GM23248 (cell line): ENCODE measurements at regions not wholly inside any gene's neighbourhood (a gene's known extent, or its start where the extent isn't known, plus 50 kb on each side); places are given as distances from the start of the nearest gene placed in this dataset.

ENCODE experiments used
- EZH2 ChIP-seq: fragments of 200-600 bp; sonication (generic); IDR thresholded peaks from 2 replicates; pipeline ENCODE4 v1.6.1; 2018; ENCODE audit warnings: antibody characterized with exemption, mild to moderate bottlenecking; ENCODE audit not compliant: insufficient read depth, poor library complexity, severe bottlenecking
- EZH2phosphoT487 ChIP-seq: fragments of 200-600 bp; sonication (generic); IDR thresholded peaks from 2 replicates; pipeline ENCODE4 v1.6.1; 2018; ENCODE audit warnings: antibody characterized with exemption, moderate library complexity, mild to moderate bottlenecking, low read depth; ENCODE audit not compliant: insufficient read depth

- TF ChIP-seq EZH2 (no peak), EZH2phosphoT487 (no peak)
Measured at GRCh38 chr6:76165471-76166221, 93.2 kb upstream of the IMPG1 start.
